PC-3 (cell line): ENCODE measurements at regions not wholly inside any gene's neighbourhood (a gene's known extent, or its start where the extent isn't known, plus 50 kb on each side); places are given as distances from the start of the nearest gene placed in this dataset.

Experiments
- EZH2 ChIP-seq: fragments of 300-600 bp; sonication (generic); IDR thresholded peaks from one replicate; pipeline ENCODE4 v1.6.1; 2017; ENCODE audit warnings: antibody characterized with exemption, mild to moderate bottlenecking, low read length; ENCODE audit not compliant: unreplicated experiment
- TF ChIP-seq, protein P1 (sequence below): fragments of 300-600 bp; sonication (generic); conservative IDR thresholded peaks from 2 replicates; pipeline ENCODE4 v1.5.1; 2017; ENCODE audit warnings: antibody characterized with exemption, low read depth, mild to moderate bottlenecking, low read length

DNA sequence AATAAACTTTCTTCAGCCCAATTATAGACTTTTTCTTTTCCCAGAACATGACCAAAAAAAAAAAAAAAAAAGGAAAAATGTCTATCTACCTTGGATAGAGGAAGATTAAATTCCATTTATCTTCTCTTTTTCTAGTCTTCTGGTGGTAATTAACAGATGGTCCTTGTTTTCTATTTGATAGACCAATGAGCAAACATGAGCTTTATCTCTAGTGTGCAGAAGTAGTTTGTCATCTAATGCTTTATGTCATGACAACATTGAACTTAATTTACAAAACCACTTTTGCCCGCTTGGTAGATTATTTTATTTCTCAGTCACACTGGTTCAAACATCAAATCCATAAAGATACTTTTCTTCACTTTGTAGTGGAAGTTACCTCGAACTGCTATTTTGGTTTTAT, 69.5 kb upstream of the ELL2 start:
- TF ChIP-seq, protein P1, sequence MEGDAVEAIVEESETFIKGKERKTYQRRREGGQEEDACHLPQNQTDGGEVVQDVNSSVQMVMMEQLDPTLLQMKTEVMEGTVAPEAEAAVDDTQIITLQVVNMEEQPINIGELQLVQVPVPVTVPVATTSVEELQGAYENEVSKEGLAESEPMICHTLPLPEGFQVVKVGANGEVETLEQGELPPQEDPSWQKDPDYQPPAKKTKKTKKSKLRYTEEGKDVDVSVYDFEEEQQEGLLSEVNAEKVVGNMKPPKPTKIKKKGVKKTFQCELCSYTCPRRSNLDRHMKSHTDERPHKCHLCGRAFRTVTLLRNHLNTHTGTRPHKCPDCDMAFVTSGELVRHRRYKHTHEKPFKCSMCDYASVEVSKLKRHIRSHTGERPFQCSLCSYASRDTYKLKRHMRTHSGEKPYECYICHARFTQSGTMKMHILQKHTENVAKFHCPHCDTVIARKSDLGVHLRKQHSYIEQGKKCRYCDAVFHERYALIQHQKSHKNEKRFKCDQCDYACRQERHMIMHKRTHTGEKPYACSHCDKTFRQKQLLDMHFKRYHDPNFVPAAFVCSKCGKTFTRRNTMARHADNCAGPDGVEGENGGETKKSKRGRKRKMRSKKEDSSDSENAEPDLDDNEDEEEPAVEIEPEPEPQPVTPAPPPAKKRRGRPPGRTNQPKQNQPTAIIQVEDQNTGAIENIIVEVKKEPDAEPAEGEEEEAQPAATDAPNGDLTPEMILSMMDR: no peak
- TF ChIP-seq EZH2: no peak
